ENCODE measurements at regions not wholly inside any gene's neighbourhood (a gene's known extent, or its start where the extent isn't known, plus 50 kb on each side); places are given as distances from the start of the nearest gene placed in this dataset.

DNA sequence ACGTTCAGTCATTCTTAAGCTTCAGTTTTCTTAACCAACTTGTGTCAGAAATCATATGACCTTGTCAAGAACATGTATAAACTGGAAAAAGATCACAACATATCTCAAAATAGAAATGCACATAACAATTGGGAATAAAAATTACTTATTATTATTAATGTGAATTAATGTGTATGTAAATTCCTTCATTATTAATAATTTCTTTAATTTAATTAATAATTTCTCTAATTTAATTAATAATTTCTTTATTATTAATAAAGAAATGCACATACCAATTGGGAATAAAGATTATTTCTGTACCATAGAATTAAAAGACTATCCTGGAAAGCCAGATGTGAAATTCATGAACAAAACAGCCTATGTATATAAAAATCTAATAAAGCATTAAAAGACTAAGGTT lies 718.5 kb upstream of the PCDH7 start:
- TF ChIP-seq, protein P1, sequence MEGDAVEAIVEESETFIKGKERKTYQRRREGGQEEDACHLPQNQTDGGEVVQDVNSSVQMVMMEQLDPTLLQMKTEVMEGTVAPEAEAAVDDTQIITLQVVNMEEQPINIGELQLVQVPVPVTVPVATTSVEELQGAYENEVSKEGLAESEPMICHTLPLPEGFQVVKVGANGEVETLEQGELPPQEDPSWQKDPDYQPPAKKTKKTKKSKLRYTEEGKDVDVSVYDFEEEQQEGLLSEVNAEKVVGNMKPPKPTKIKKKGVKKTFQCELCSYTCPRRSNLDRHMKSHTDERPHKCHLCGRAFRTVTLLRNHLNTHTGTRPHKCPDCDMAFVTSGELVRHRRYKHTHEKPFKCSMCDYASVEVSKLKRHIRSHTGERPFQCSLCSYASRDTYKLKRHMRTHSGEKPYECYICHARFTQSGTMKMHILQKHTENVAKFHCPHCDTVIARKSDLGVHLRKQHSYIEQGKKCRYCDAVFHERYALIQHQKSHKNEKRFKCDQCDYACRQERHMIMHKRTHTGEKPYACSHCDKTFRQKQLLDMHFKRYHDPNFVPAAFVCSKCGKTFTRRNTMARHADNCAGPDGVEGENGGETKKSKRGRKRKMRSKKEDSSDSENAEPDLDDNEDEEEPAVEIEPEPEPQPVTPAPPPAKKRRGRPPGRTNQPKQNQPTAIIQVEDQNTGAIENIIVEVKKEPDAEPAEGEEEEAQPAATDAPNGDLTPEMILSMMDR (IDR thresholded peaks at IDR 0.05): no peak
- no peak for TF ChIP-seq POLR2A (IDR thresholded peaks at IDR 0.05)

Measured in adrenal gland (tissue), 5 donors.